ENCODE measurements at regions not wholly inside any gene's neighbourhood (a gene's known extent, or its start where the extent isn't known, plus 50 kb on each side); places are given as distances from the start of the nearest gene placed in this dataset.

DNA sequence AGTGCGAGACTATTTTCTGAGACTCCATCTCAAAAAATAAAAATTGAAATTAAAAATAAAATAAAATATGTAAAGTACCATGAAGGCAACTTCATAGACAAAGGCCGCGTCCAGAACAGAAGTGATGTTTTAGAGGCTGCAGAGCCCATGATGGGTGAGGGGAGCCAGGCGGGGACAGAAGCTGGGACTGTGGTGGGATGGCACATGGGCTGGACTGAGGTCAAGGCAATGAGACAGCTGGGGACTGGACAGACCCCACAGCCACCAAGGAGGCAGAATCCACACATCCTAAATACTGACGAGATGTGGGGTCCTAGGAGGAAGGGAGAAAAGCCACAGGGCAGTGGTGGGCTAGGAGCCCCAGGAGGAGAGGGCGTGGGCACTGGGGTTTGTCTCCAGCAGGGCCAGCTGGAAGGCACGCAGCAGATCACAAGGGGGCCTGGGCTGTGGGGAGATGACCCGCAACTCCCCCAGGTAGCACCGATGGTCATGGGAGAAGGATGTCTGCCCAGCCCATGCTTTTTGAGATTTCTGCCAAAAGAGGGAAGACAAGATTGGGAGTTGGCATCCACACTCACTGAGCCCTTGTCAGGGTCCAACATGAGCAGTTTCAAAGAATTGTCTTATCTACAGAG, 74.3 kb downstream of the KCNF1 start:
- DNase-seq: no peak

DNA sequence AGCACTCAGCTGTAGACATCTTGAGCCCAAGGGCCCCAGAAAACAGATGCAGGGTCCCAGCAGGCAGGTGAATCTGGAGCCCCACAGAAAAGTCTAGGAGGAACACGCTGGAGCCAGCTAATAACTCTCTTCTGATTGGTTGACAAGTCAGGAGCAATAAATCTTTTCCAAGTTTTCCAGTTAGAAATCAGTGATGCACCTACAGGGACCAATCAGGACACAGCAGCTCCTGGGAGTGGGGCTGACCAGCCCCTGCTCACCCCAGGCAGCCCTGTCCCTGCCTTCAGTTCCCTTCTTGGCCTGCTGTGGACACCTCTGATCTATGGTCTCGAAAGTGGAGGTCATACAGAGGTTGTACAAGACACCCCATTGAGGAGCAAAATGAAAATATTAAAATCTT, 75.7 kb downstream of the KCNF1 start:
- no peak for DNase-seq

DNA sequence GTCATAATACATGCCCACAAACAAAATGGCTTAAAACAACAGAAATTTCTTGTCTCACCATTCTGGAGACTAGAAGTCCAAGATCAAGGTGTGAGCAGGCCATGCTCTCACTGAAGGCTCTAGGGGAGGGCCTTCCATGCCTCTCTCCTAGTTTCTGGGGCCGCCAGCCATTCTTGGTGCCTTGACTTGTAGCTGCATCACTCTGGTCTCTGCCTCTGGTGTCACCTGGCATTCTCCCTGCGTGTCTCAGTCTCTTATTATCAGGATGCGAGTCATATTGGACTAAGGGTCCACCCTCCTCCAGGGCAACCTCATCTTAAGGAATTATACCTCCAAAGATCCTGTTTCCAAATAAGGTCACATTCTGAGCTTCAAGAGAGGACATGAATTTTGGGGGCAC, 76.1 kb downstream of the KCNF1 start:
- DNase-seq: no peak

DNA sequence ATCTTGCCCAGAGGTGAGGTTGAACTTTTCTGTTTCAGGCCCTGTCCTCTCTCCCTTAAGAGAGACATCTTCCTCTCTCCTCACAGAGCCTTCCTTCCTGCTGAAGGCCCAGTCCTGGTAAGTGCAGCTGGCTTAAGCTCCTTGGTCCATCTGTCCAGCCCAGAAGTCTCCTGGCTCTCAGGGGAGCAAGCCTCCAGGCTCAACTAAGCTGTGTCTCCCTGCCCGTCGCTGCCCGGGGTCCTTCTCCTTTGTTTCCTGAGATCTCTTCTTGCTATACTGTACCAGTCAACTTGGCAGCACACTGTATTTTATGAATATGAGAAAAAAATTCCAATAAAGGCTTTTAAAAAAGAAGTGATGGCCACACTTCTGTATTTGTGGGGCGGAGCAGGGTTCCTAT, 77.4 kb downstream of the KCNF1 start:
- no peak for DNase-seq

DNA sequence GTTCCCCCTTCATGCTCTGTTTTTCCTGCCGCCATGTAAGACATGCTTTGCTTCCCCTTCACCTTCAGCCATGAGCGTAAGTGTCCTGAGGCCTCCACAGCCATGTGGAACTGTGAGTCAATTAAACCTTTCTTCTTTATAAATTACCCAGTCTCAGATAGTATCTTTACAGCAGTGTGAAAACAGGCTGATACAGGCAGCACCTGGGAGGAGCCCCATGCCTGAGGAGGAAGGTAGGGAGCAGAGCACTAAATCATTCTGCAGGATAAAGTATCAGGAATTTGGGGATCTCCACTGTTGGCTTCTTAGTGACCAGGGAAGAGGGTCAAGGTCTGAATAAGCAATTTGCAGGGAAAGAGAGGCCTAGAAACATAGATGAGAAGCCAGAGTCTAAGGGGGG, 78.0 kb downstream of the KCNF1 start:
- DNase-seq: no peak

DNA sequence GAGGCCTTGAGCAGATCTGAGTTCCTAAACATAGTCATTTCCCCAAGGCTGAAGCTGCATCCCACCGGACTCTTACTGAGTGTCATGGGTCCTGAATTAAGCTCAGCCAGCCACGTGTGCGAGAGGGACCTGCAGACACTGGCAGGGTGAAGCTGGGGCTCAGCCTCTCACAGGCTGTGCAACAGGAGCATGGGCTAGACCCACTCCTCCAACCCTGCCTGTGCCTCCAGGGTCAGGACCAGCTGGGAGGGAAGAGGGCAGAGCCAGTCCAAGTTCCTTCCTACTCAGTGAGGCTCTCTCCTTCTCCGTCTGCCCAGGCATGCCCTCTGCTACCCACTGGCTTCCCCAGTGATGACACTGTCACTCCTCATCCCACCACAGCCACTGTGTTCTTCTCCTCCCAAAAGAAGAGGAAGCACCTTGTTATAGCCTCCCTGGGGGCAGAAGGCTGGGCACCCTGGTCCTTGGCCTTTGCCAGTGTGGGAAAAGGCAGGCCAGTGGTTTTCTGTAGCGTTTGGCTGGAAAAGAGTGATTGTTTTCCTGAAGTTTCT, 78.9 kb downstream of the KCNF1 start:
- DNase-seq: no peak

DNA sequence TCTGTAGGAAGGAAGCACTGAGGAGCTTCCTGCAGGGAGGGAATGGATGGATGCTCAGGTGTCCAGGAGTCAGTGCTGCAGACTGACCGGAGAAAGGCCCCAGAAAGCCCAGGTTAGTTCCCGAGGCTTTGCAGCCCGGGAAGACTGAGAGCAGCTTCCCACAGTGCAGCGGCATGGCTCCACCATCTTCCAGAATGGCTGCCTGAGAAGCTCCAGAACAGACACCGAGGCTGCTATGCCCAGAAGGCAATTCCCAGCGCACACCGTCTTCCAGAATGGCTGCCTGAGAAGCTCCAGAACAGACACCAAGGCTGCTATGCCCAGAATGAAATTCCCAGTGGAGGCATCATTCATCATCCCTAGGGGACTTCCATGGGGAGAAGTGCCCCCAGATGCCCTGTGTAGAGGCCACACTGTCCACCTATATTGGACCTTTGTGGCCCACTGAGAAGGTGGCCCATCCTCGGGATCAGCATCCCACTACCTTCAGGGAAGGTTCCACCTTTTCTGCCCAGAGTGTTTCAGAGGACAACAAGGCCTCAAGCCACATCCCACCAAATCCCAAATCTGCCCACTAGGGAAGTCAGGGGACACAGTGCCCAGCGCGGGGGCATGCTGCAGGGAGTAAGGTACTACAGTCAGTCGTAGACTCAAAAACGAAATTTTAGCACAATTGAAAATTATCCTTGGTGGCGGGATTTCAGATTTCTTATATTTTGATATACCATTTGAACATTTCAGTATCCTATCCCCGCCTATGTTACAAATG, 80.5 kb downstream of the KCNF1 start:
- no peak for DNase-seq

DNA sequence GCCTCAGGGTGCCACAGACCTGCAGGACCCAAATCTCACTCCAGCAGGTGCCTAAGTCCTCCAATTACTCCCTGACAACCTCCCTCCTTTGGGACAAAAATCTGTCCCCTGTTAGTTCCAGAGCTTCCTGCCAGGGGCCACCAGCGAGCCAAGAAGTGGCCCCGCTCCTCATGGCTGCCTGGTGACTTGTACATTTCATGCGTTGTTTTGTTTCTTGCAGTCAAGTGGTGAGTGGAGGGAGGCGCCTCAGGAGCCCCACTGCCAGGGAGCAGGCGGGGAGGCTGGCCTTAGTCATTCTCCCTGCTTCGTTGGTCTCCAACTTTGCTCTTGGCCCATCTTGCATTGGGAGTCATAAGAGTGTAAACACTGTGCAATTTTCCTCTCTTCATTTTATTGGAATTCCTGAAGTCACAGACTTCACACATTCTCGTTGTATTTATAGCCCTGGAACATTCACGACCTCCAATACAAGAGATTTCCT, 81.3 kb downstream of the KCNF1 start:
- no peak for DNase-seq

DNA sequence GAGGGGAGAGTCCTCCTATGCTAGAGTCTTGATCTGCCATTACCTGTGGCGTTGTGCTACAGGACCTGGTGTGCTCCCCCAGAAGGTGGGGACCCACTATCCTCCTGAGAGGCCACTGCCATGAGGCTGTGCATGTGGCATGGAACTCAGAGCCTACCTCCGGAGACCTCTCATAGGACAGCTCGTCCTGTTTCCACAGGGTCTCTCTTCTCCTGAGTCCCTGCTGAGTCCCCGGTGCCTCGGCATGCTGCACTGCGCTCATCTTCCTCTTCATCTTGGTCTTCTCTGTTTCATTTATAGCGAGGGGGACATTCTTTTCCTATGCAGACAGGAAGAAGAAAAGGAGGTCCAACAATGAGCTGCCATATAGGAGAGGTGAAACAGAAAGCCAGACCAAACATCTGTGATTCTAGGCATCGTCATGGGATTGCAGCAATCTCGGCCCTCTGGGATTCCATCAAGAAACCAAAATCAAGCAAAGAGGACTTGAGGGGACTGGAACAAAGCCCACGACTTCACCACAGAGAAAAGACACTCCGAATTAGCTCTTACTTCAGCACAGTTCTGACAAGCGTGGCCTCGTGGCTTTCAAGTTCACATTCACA, 83.7 kb downstream of the KCNF1 start:
- DNase-seq: no peak

DNA sequence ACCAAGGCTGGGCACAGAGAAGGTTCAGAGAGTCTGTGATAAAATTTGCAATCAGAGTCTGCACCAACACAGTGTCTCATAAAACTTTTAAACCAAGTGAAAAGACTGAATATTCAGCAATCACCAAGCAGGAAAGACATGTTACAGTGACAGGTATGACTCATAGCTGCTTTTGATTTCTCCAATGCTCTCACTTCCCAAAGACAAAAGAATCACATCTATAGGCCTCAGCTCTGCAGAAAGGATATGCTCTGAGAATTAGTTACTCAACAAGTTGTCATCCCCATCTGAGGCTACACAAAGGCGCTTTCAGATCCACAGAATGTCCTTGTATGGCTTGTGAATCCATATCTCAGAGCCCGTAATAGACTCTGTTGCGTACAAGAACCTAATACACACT, 92.5 kb downstream of the KCNF1 start:
- no peak for DNase-seq

DNA sequence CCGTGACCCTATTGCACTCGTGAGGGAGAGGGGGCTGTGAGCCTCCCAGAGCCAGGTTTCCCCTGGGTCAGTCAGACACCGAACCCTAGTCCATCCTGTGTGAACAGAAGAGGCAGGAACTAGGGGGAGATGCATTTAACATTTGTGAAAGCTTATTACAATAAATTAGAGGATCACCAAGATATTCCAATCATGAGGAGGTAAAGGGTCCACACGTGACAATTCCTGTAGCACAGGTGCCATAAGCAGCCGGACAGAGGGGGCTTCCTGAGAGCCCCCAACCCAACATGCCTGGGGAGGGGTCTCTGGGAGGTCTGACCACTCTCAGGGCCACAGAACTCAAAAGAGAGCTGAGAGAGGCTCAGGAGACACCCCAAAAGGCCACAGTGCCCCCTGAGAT, 93.3 kb downstream of the KCNF1 start:
- no peak for DNase-seq

DNA sequence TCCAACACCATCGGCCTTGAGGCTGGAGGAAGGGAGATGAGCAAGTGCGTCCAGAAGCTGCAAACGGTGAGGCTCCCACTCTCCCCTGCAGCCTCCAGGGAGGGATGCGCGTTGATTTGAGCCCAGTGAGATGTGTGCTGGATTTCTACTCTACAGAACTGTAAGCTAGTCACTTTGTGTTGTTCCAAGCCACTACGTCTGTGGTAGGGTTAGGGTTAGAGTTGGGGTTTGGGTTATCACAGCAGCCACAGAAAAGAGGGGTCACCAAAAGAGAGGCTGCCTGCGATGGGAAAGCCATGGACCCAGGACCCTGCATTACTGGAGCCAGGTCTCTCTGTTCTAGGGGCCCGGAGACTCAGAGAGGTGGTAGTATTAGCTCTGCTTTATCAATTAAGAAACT, 94.5 kb downstream of the KCNF1 start:
- no peak for DNase-seq

DNA sequence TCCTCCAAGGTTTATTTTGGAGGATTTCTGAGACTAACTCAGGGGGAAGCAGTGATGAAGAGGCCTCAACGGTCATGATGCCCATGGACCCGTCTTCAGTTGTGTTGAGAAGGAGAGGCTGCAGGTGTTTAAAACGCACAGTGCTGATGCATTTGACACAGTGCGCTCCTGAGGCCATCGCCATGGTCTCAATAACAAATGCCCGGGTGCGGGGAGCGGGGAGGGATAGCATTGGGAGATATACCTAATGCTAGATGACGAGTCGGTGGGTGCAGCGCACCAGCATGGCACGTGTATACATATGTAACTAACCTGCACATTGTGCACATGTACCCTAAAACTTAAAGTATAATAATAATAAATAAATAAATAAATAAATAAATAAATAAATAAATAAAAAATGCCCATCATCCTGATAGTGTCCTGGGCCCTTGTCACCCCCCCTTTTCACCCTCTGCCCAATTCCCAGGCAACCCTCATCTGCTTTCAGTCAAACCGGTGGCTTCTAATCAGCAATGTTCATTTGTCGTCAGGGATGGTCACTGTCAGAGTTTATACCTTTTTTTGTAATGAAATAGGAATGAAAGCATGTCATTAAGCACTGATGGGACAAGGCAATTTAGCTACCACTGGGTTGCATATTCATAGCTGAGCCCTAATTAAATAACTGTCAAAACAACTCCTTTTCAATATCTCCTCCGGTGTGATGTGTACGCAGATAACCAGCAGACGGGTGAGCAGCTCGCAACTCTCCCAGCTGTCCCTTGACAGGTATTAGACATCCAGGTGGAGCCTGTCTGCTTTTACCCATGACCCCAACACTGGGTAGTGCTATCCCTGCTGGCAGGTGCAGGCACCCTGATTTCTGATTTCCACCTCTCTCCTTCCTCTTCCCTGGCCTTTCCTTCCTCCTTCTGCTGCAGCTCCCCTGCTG, 95.9 kb downstream of the KCNF1 start:
- no peak for DNase-seq

DNA sequence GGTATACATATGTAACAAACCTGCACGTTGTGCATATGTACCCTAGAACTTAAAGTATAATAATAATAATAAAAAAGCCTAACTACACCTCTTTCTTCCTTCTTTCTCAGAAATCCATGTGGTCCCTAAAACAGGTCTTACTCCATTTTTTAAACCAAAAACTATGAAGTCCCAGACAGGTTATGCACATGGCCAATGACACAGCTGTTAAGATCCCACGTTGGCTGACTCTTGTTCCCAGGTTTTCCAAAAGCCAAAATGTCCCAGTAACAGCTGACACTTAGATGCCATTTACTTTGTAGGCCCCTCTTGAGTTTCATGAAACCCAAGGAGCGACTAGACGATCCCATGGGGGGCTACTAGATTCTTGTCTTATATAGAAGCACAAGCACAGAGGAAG, 97.0 kb downstream of the KCNF1 start:
- DNase-seq: no peak

DNA sequence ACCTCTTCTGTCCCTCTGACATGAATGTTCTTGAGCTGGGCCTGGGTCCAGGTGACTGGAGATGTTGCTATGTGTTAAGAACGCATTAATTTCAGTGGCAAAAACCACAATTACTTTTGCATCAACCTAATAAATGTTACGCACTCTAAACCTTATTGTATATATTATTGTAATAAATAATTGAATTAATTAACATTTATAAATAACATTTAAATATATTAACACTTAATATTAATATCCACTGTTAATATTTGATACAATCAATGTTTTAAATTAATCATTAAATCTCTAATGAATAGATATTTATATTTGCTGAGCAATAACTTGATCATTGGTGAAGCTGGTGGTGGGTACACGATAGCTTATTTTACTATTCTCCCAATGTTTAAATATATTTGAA, 97.4 kb downstream of the KCNF1 start:
- no peak for DNase-seq

DNA sequence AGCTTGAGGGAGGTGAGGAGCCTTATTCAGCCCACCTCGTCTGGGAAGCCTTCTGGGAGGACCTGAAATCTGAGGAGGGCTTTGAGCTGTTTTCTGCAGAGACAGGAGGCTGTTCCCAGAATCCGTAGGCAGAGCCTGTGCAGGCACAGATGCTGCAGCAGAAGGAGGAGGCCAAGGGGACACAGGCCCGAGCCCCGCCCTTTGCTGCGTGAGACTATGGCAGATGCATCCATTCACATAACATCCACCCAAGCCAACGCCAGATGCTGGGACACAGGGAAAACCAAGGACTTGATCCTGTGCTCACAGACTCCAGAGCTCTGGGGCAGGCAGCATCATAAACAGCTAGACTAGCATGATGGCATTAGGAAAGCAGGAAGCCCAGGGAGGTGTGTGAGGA, 98.2 kb downstream of the KCNF1 start:
- DNase-seq: no peak

DNA sequence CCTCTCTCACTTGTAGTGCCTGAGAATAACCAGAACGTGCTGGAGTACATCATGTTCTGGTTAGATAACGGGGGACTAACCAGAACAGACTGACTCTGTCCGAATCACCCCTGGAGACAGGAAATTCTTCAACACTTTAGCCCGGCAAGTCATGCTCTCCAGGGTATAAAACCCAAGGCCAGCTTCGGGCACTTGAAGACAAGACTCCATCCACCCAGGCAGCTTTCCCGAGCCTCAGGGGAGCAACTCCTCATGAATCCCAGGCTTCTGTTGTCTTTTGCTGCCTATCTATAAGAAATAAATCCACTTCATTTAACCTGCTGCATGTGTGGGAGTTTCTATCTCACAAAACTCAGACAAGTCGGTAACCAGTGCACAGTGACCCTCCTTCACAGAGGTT, 99.6 kb downstream of the KCNF1 start:
- no peak for DNase-seq

DNA sequence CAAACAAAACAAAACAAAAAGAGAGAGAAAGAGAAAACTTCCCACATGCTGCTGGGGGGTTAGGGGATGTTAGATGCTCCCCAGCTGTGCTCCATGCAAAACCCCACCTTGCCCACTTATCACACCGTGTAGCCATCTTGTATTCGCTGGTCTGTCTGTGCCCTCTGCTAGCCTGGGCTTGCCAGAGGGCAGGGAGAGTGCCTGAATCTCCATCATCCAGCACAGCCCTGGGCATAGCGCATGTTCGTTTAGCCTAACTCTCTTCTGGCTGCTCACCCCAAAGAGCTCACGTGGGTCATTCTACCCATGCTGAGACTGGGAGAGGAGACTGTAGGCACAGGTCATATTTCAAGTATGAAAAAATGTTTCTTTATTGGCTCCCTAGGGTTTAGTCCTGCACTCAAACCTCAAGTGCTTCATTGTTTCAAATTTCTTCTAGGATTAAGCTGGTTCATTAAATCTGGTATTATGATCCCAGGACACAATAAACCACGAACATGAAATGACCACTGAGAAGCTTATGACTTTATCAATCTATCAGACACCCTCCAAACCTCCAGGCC, 100.5 kb downstream of the KCNF1 start:
- DNase-seq: no peak

DNA sequence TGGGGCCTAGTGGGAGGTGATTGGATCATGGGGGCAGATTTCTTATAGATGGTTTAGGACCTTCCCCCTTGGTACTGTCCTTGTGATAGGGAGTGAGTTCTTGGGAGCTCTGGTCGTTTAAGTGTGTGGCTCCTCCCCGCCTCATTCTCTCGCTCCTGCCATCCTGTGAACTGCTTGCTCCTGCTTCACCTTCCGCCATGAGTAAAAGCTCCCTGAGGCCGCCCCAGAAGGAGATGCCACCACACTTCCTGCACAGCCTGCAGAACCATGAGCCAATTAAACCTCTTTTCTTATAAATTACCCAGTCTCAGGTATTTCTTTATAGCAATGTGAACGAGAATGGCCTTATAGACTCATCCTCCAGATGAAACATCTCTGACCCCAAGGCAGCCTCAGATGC, 101.5 kb downstream of the KCNF1 start:
- DNase-seq: no peak

DNA sequence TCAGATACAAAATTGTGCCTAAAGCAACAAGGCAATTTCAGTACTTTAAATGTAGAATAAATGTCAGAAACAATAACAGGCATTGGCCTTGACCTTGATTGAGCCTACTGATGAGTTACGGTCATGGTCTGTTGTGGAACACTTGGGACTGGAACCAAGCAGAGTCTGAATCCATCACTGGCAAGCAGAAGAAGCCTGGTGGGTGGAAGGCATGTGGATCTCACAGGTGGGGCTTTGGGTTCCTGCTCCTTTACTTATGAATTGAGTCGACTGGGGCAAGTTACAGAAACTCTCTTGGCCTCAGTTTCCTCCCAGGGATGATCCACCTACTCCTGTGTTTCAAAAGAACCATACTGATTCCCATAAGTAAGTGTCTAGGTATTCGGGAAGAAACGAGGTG, 102.3 kb downstream of the KCNF1 start:
- DNase-seq: no peak

DNA sequence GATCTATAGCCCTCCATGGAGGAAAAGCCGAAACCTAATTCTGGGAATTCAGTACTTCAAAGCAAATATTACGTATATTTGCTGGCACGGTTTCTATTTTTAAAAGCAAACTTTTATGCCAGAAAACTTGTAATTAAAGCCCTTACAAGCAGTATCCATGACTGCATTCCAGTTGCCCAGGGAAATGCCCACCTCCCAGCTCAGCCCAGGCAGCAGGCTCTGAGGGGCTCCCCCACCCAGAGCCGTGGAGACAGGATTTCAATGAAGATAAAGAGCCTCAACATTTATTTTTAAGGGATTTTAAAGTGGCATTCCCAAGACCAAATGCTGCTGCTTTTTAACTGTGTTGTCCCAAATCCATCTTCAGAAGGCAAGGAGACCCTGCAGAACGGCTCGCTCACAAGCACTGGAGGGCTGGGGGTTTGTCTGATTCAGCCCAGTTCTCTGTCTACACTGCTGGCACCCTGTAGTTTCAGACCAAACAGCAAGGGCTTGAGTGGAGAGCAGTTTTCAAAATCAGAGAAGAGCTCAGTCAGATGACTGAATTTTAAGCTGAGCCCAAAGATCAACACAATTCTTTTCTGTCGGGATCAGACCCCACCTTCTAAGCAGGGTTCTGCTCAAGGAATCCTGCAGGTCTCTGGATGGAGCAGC, 105.1 kb downstream of the KCNF1 start:
- no peak for DNase-seq

DNA sequence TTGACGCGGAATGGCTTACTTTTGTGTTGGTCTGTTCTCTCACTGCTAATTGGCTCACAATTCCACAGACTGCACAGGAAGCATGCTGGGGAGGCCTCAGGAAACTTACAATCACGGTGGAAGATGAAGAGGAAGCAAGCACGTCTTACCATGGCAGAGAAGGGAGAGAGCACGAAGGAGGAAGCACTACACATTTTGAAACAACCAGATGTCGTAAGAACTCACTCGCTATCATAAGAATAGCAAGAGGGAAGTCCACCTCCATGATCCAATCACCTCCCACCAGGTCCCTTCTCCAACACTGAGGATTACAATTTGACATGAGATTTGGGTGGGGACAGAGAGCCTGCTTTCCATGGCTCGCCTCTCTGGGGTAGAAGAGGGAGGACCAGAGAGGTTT, 106.2 kb downstream of the KCNF1 start:
- no peak for DNase-seq

Measured in activated naive CD4-positive, alpha-beta T cell treated with Interleukin-2 at 50 U/mL for 16 hours (primary cell).